DND-41 (cell line): ENCODE measurements at regions not wholly inside any gene's neighbourhood (a gene's known extent, or its start where the extent isn't known, plus 50 kb on each side); places are given as distances from the start of the nearest gene placed in this dataset.

Experiments
- ATAC-seq: fragments of 200-7000 bp; cut with Tn5 transposase; 3 replicates; pipeline ENCODE4 v1.9.1; 2021; ENCODE audit warnings: low read depth; ENCODE audit not compliant: insufficient read depth
- DNase-seq: peaks from one replicate; pipeline ENCODE4 v3.0.0-alpha.2; 2020
- H2AFZ ChIP-seq: 2 replicates; pipeline ENCODE4 v1.6.0; 2012; ENCODE audit warnings: low read depth, low read length
- H3K27ac ChIP-seq: 2 replicates; pipeline ENCODE4 v1.5.1; 2012; ENCODE audit warnings: low read length, inconsistent platforms
- H3K27me3 ChIP-seq: fragments of 200-600 bp; sonication (generic); 2 replicates; pipeline ENCODE4 v1.6.0; 2012; ENCODE audit warnings: low read length, mild to moderate bottlenecking, inconsistent platforms; ENCODE audit not compliant: insufficient read depth, poor library complexity
- H3K36me3 ChIP-seq: 2 replicates; pipeline ENCODE4 v1.5.1; 2012; ENCODE audit warnings: low read length, inconsistent platforms; ENCODE audit not compliant: insufficient read depth
- H3K4me1 ChIP-seq: 2 replicates; pipeline ENCODE4 v1.5.1; 2012; ENCODE audit warnings: mild to moderate bottlenecking, low read length; ENCODE audit not compliant: insufficient read depth
- H3K4me2 ChIP-seq: 2 replicates; pipeline ENCODE4 v1.6.0; 2012; ENCODE audit warnings: mild to moderate bottlenecking, moderate library complexity, low read length, inconsistent platforms; ENCODE audit not compliant: insufficient read depth
- H3K4me3 ChIP-seq, 2 experiments: fragments of 200-600 bp in 1 of 2; shearing (Covaris generic) in 1 of 2; 2 replicates each; pipeline ENCODE4 v1.5.1; 2012 to 2016; ENCODE audit warnings: inconsistent platforms in 2 of 2, low read length in 2 of 2, mild to moderate bottlenecking in 2 of 2, low read depth in 1 of 2, moderate library complexity in 1 of 2
- H3K79me2 ChIP-seq: 2 replicates; pipeline ENCODE4 v1.6.0; 2012; ENCODE audit warnings: low read length, inconsistent platforms; ENCODE audit not compliant: insufficient read depth
- H3K9ac ChIP-seq: 2 replicates; pipeline ENCODE4 v1.6.0; 2012; ENCODE audit warnings: low read depth, mild to moderate bottlenecking, inconsistent platforms, low read length, moderate library complexity
- H3K9me3 ChIP-seq: 2 replicates; pipeline ENCODE4 v1.5.1; 2012; ENCODE audit warnings: low read length, moderate library complexity, mild to moderate bottlenecking, inconsistent platforms; ENCODE audit not compliant: insufficient read depth, severe bottlenecking
- H4K20me1 ChIP-seq: 2 replicates; pipeline ENCODE4 v1.6.0; 2012; ENCODE audit warnings: low read length; ENCODE audit not compliant: insufficient read depth
- EZH2 ChIP-seq: IDR thresholded peaks from 3 replicates; pipeline ENCODE4 v1.6.1; 2012; ENCODE audit warnings: borderline replicate concordance, low read depth, mild to moderate bottlenecking, moderate library complexity, low read length, inconsistent platforms; ENCODE audit not compliant: severe bottlenecking
- TF ChIP-seq, protein P1 (sequence below): IDR thresholded peaks from 2 replicates; pipeline ENCODE4 v1.5.1; 2012; ENCODE audit warnings: borderline replicate concordance, low read length, moderate library complexity, mild to moderate bottlenecking; ENCODE audit not compliant: poor library complexity, severe bottlenecking; ENCODE audit errors: extremely low read depth

DNA sequence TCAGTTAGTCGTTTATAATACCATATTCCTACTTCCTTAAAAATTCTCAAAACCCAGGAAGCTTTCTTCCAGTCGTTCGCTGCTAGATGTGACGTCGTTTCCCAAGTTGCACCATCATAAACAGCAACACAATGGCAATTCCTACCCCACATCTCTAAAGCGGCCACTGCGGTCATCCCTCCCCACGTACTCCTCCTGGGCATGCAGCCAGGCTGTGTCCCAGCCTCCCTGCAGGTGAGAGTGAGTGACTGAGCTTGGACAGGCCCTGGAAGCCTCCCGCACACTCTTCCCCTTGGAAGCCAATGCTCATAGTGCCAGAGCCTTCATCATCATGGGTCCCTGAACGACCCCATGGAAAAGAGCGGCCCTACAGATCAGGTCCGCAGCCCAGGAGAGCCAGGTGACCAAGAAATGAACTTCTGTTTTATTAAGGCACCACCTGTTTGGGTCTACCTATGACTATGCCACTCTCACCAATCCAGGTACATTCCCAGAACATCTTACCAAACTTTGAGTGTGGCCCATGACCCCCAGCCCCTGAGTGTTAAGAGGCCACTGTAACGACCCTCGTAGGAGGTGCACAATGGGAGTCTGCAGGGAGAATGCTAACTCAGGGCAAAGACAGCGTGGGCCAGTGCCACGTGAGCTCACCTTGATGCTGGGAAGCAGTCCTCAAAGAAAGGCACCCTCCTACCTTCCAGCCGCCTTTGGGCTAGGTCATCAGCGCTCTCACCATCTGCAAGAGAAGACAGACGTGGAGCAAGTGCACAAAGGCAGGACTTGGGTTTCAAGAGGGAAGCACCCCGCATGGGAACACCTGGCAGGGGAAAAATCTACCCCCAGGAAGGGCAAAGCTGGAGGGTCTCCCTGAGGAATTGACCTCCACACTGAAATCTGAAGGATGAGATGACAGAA is 74.7 kb upstream of the RAB6C start:
- Histone ChIP-seq H3K27ac (no peak overlapping the region), H2AFZ (no peak overlapping the region), H4K20me1 (no peaks in the 10 kb centered on the region), H3K79me2 (no peaks in the 10 kb centered on the region), H3K4me2 (no peak overlapping the region), H3K27me3 (no peaks in the 10 kb centered on the region), H3K9me3 (no peaks in the 10 kb centered on the region), H3K36me3 (no peaks in the 10 kb centered on the region), H3K4me1 (no peaks in the 10 kb centered on the region), H3K4me3 (no peak overlapping the region), H3K9ac (no peak overlapping the region)
- TF ChIP-seq, protein P1, sequence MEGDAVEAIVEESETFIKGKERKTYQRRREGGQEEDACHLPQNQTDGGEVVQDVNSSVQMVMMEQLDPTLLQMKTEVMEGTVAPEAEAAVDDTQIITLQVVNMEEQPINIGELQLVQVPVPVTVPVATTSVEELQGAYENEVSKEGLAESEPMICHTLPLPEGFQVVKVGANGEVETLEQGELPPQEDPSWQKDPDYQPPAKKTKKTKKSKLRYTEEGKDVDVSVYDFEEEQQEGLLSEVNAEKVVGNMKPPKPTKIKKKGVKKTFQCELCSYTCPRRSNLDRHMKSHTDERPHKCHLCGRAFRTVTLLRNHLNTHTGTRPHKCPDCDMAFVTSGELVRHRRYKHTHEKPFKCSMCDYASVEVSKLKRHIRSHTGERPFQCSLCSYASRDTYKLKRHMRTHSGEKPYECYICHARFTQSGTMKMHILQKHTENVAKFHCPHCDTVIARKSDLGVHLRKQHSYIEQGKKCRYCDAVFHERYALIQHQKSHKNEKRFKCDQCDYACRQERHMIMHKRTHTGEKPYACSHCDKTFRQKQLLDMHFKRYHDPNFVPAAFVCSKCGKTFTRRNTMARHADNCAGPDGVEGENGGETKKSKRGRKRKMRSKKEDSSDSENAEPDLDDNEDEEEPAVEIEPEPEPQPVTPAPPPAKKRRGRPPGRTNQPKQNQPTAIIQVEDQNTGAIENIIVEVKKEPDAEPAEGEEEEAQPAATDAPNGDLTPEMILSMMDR, result no peak
- TF ChIP-seq EZH2, result no peak
- DNase-seq (no peak), ATAC-seq (no peak)

DNA sequence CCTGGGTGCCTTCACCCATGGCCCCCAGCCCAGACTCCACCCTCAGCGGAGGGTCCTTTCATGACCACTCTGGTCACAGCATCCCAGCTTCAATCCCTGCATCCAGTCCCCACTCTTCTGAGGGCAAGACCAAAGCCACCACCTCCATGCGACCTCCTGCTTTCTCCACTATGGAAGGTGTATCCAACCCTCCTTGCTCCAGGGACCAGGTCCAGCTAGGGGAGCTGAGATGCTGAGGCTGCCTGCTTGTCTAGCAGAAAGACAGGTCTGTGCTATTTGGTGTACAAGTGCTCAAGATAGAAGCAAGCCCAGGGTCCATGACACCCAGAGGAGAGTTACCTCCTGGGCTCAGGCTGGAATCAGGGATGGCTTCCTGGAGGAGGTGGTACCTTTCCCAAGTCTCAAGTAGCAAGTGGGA is 73.8 kb upstream of the RAB6C start:
- Histone ChIP-seq H3K4me1 (no peaks in the 10 kb centered on the region), H2AFZ (no peak overlapping the region), H3K4me3 (no peak overlapping the region), H3K4me2 (no peak overlapping the region), H3K79me2 (no peaks in the 10 kb centered on the region), H3K27me3 (no peaks in the 10 kb centered on the region), H3K36me3 (no peaks in the 10 kb centered on the region), H3K9ac (no peak overlapping the region), H3K27ac (no peak overlapping the region), H4K20me1 (no peaks in the 10 kb centered on the region), H3K9me3 (no peaks in the 10 kb centered on the region)
- DNase-seq (no peak), ATAC-seq (no peak)
- TF ChIP-seq, protein P1, result no peak
- no peak for TF ChIP-seq EZH2

DNA sequence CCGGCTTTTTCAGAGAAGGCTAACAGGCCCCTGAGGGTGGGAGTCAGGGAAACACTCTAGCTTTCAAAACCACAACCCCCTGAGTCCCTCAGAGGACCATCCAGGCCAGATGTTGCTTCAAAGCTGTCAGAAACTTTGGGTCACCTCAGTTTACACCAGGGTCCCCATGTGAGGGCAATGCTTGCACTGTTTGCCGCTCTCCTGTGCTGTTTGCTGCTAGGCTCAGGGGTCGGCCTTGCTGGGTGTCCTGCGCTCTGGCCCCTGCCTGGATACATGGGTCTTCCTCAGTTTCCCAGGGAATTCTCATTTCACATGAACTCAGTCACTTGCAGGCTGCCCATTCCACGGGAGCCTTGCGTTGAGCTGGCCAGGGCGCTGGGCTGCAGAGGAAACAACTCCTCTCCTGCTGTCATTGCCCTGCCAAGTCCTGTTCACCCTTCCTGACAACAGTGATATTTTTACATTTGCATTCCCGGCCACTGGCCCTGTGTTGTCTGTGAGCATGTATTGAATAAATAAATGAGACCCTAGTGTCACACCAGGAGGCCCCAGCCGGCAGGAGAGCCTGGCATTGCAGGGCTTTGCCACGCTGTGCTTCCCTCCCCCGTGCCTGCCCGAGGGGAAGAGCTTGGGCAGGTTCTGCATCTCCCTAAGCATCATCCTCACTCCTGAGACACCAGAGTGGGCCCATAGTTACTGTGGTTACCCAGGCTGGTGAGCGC is 73.2 kb upstream of the RAB6C start:
- H3K9ac ChIP-seq, result no peak overlapping the region

More for the DNA sequence above, 73.2 kb upstream of the RAB6C start:
- no peaks in the 10 kb centered on the region for H3K79me2 ChIP-seq
- no peak overlapping the region for H3K4me3 ChIP-seq
- ATAC-seq (no peak), DNase-seq (no peak)
- no peak overlapping the region for H3K27ac ChIP-seq
- no peaks in the 10 kb centered on the region for H3K9me3 ChIP-seq
- H3K4me1 ChIP-seq, result no peaks in the 10 kb centered on the region
- H2AFZ ChIP-seq, result no peak overlapping the region
- H3K36me3 ChIP-seq, result no peaks in the 10 kb centered on the region
- H3K4me2 ChIP-seq, result no peak overlapping the region
- TF ChIP-seq, protein P1, result no peak
- no peak for TF ChIP-seq EZH2
- H3K27me3 ChIP-seq, result no peaks in the 10 kb centered on the region
- no peaks in the 10 kb centered on the region for H4K20me1 ChIP-seq
